ENCODE measurements at regions not wholly inside any gene's neighbourhood (a gene's known extent, or its start where the extent isn't known, plus 50 kb on each side); places are given as distances from the start of the nearest gene placed in this dataset.

DNA sequence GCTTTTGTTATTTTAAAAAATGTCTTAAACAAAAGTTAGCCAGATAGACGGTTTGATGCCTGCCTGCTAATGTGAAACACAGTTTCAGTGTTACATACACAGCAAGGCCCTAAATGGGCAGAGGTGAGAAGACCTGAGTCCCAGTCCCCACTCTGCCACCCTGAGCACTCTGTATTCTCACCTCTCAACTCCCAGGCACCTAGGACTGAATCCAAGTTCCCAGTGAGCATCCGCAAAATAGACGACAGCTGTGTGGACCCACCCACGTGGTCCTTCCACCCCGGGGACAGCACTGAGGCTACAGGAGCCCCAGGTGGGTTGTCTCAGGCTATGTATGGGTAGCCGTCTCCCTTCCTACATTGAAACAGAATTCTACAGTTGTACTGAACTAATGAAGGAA lies 111.5 kb downstream of the RPL27A start:
- no peaks in the 10 kb centered on the region for H4K20me1 ChIP-seq (replicated peaks; ENCODE audit: control insufficient read depth, insufficient read depth, low read length)
- peaks cover 18 to 20% of the 10 kb centered on the region in 2 experiments; a peak in 4 of 5 replicates for H3K27me3 ChIP-seq (ENCODE audit: control insufficient read depth in 2 of 2, insufficient read depth in 2 of 2, low read length in 2 of 2)
- in situ Hi-C loops (cut with MboI) = no loop called here
- CTCF ChIA-PET (ENCODE audit: low intra/inter-chr PET ratio) = no interaction called here
- no peaks in the 10 kb centered on the region for H3K9me1 ChIP-seq (ENCODE audit: control insufficient read depth, insufficient read depth, low read length)
- no peak for DNase-seq (ENCODE audit: extremely low read depth in 1 of 4, low spot score in 3 of 4)
- H3K4me3 ChIP-seq = no peak overlapping the region
- FAIRE-seq = no peak
- WGBS (ENCODE audit: insufficient coverage, low coverage, missing lambda C conversion rate) = 10% methylated on average over 6 of the region's 6 CpGs
- no peaks in the 10 kb centered on the region for H3K9me3 ChIP-seq (replicated peaks; ENCODE audit: control insufficient read depth, insufficient read depth, low read depth, low read length)
- no peaks in the 10 kb centered on the region for H3K36me3 ChIP-seq (ENCODE audit: control insufficient read depth, insufficient read depth, low read length)
- H3K9ac ChIP-seq (ENCODE audit: insufficient read depth in 1 of 2, low read depth in 2 of 2, low read length in 2 of 2) = no peak overlapping the region
- BruUV-seq (replicated peaks) = no TSS peak
- no peak for ATAC-seq
- no peak overlapping the region for H3K4me2 ChIP-seq (ENCODE audit: insufficient read depth, low read length)
- POLR2A ChIA-PET = interaction anchor here (1.1 kb wide), 1 partner anchor 11 kb away, joined by 4 read pairs; no protein-coding TSS in a partner anchor
- intact Hi-C loops (cut with micrococcal nuclease) = no loop called here
- no peak overlapping the region for H2AFZ ChIP-seq (ENCODE audit: low read depth, low read length)
- TF ChIP-seq HDAC1 (IDR thresholded peaks at IDR 0.05) (no peak), ZC3H4 (CRISPR knock-in tag; IDR thresholded peaks at IDR 0.05; ENCODE audit: borderline replicate concordance) (no peak), MYC (IDR thresholded peaks at IDR 0.05; ENCODE audit: low read depth, low read length) (no peak), MYC (CRISPR knock-in tag; IDR thresholded peaks at IDR 0.05; ENCODE audit: borderline replicate concordance, low read depth) (no peak), NFE2 (IDR thresholded peaks at IDR 0.05; ENCODE audit: low read depth) (no peak), ILK (tag; IDR thresholded peaks at IDR 0.05; ENCODE audit: borderline replicate concordance, low read depth) (no peak), ZNF175 (CRISPR knock-in tag; IDR thresholded peaks at IDR 0.05; ENCODE audit: low read depth) (no peak), BMI1 (IDR thresholded peaks at IDR 0.05; ENCODE audit: low read length) (no peak), SMAD1 (IDR thresholded peaks at IDR 0.05; ENCODE audit: low read depth, low read length, partially characterized antibody) (no peak), PRPF4 (IDR thresholded peaks at IDR 0.05; ENCODE audit: insufficient read depth, low read depth, low read length, poor library complexity, severe bottlenecking) (no peak), BRF1 (IDR thresholded peaks at IDR 0.05; ENCODE audit: borderline replicate concordance, extremely low read depth, insufficient read length) (no peak)
- TF ChIP-seq, protein P1, sequence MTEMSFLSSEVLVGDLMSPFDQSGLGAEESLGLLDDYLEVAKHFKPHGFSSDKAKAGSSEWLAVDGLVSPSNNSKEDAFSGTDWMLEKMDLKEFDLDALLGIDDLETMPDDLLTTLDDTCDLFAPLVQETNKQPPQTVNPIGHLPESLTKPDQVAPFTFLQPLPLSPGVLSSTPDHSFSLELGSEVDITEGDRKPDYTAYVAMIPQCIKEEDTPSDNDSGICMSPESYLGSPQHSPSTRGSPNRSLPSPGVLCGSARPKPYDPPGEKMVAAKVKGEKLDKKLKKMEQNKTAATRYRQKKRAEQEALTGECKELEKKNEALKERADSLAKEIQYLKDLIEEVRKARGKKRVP (CRISPR knock-in tag; IDR thresholded peaks at IDR 0.05) = no peak
- no peaks in the 10 kb centered on the region for H3K4me1 ChIP-seq (replicated peaks in 1 of 2; ENCODE audit: control insufficient read depth in 2 of 2, insufficient read depth in 2 of 2, low read length in 2 of 2)
- no peak overlapping the region for H3K27ac ChIP-seq (ENCODE audit: extremely low read depth, low read depth, low read length)
- no peaks in the 10 kb centered on the region for H3K79me2 ChIP-seq (ENCODE audit: control insufficient read depth, insufficient read depth, low read length)

Measured in K562 (cell line).